NOMO-1 treated with dmso at 0.1 percent for 144 hours (cell line): ENCODE measurements at regions not wholly inside any gene's neighbourhood (a gene's known extent, or its start where the extent isn't known, plus 50 kb on each side); places are given as distances from the start of the nearest gene placed in this dataset.

Experiments
- DNase-seq: peaks from one replicate; lab custom pipeline; 2025; ENCODE audit not compliant: unreplicated experiment; lab: John Stamatoyannopoulos, UW

DNA sequence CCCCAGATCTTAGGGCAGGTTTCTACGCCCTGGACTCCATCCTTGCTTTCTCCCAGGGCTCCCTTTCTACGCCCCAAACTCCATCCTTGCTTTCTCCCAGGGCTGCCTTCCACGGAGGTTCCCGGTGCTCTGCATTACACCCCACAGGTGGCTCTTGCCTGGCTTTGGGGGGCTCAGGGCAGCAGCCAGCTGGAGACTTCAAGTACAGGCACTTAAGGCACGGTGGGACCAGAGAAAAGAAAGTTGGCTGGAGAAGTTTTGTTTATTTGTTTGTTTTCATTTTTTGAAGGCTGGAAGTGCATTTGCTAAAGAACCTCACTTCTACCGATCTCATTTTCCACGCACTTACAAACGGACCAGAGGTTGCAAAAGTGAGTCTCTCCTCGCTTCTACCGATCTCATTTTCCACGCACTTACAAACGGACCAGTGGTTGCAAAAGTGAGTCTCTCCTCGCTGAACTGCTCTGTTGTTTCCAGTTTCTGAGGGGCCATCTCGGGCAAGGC, 103.8 kb upstream of the MED13L start:
- no peak for DNase-seq

- DNase-seq = no peak
Observed at GRCh38 chr12:116381744-116382685, 104.5 kb upstream of the MED13L start.

DNA sequence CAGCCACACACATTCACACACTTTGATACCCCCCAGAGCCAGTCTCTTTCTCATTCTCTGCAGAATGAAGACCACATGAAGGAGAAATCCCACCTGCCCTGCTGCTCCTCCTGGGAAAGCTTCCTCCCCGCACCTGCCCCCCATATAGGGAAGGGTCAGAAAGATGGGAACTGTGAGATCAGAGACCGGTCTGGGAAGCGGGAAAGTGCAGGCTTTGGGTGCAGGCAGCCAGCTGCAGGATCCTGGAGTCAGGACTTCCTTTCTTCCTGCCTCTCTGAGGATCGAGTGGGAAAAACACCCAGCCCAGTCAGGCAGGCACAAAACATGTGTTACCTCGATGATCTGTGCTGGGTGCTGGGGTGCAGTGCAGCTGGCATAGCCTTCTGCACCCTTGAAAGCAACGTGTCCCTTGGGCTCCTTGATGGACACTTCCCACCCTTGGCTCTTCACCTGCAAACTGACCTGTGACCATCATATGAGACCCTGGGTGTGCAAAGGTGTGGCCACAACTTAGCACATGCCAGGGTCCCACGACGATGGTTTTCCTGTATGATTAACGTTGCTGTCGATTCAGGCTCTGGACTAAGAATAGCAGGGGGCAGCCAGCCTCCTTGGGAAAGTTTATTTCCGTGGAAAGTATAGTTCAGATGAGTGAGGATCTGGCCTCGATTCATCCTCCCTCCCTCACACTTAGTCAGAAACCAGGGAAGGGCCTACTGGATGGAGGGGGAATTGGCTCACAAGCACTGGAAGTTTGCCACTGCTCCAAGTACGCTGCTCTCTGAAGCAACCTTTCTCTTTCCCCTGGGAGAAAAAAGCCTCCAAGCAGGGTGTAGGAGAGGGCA, 105.4 kb upstream of the MED13L start:
- DNase-seq = no peak

DNA sequence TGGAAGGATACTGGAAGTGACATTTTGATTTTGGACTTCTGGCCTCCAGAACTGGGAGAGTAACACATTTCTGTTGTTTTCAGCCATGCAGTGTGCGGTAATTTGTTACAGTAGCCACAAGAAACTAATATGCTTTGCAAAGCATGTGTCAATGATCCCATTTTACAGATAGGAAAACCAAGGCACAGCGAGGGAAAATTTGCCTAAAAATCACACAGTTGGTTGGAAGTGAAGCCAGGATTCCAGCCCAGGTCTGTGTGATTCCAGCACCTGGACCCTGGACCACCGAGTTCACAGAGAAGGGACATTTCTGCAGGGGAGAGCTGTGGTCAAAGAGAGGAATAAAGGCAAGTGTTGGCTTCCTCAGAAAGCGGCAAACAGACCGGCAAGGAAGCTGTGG, 106.7 kb upstream of the MED13L start:
- no peak for DNase-seq

- DNase-seq = peak; percentile 57
Observed at GRCh38 chr12:116384691-116385485, 107.4 kb upstream of the MED13L start.

GRCh38 chr12:116385486-116386217, 108.2 kb upstream of the MED13L start:
- DNase-seq = no peak

DNA sequence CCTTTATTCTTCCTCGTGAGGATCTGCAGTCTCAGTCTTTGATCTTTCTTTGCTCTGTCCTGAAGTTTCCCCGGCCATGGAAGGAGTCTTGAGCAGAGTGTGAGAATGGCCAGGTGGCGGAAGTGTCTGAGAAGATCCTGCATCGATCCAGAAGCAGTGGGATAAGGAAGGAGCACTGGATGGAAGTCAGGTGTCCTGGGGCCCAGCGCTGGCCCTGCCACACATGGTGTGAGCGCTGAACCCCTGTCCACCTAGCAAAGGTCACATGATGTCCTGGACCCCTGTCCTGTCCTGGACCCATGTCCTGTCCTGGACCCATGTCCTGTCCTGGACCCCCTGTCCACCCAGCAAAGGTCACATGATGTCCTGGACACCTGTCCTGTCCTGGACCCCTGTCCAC, 111.8 kb upstream of the MED13L start:
- DNase-seq = no peak

DNA sequence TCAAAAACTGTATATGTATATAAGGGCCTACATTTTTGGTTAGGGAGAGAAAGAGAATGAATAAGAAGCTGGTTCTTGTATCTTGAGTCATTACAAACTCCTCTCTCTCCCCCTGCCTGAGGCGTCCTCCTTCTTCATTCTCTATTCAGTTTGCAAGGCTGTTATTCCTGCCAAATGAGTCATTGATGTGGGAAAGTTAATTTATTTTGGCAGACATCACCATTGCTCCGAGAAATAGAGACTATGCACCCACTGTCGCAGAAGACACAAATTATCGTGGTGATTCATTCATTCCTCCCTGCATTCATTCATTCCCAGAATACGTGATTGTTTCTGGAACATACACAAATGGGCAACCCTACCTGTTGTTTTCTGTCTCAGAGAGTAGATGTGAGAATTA, 112.5 kb upstream of the MED13L start:
- DNase-seq = no peak

DNA sequence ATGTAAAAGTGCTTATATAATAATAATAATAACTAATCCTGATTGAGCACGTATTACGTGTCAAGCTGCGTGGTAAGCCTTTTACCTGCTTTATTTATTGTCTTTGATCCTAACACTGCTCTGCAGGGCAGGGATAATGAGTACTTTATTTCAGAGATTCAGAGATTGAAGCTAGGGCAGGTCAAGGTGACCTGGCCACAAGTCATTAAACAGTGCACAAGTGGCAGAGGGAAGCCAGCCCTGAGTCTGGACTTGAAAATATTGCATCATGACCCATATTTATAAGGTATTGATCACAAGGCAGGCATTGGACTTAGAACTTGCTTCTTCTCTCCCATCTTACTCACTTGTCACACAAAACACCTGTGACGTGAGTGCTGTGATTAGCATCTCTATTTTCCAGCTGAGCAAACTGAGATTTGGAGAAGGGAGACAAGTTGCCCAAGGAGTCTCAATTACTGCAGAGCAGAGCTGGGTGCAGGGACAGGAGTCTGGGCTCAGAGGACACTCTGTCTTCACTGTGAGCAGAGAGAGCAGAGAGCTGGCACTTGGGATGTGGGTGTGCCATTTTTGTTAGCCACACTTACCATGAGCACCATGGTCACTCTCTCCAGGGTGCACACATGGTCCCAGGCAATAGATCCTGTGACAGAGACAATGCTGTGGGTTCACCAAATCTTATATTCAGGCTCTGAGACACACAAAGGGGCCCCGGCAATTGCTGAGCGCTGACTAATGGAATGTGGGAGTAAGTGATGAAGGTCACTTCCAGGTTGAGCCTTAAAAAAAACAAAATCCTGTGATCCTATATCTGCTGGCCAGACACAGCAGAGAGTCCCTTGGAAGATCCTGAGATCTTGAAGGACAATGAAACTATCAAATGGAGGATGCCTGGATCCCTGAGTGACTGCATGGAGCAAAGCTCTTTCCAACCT, 113.2 kb upstream of the MED13L start:
- no peak for DNase-seq

GRCh38 chr12:116391501-116391900, 114.0 kb upstream of the MED13L start:
- DNase-seq = no peak

DNA sequence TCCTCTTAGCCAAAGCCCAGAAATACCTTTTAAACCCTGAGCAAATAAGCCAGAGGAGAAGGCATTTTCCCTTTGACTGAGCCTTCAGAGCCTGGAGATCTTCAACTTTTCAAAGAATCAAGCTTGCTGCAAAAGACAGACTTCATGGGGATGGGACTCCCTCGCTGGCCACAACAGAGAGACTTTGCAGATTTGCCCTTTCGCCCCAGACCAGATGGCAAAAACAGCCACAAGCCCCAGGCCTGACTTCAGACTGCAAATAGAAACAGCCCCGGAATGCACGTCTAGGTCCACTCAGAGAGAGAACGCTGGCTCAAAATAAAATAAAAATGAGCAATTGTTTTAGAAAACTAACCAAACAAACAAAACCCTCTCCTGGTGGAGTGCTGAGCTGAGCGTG, 114.6 kb upstream of the MED13L start:
- no peak for DNase-seq

DNA sequence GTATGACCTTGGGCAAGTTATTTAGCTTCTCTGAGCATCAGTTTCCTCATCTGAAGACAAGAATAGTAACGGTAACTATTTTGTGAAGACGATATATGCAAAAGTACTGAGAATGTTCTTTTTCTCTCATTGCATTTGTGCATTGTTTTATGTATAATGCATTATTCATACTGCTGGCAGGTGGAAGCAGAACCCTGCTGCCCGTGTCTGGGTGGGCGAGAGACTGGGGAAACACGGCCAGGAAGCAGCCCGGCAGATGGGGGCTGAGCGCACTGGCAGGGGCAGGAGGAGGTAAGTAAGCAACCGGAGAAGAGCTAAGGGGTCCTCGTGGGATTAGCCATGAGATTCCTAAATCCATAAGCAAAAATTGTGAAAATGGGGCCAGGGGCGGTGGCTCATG, 115.8 kb upstream of the MED13L start:
- DNase-seq = no peak

DNA sequence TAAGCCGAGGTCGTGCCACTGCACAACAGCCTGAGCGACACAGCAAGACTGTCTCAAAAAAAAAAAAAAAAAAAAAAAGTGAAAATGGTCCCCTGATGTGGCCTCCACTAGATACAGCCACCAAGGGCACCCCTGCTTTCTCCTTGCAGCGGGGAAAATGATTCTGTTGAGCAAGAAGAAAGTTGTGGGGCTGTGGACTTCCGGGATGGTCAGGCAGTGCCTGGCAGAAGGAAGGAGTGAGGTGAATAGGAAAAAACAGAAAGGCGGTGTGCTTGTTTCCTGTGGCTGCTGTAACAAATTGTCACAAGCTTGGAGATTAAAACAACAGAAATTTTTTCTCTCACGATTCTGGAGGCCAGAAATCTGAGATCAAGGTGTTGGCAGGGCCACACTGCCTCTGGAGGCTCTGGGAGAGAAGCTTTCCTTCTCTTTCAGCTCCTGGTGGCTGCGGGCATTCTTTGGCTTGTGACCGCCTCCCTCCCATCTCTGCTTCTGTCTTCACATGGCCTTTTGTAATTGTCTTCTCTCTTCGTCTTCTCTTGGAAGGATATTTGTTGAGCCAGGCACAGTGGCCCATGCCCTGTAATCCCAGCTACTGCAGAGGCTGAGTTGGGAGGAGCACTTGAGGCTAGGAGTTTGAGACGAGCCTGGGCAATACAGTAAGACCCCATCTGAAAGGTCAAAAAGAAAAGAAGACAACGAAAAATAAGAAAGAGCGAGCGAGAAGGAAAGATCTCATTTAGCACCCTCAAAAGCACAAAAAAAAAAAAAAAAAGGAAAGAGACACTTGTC, 116.6 kb upstream of the MED13L start:
- DNase-seq = peak; percentile 13

- DNase-seq = peak; percentile 1
Observed at GRCh38 chr12:116395396-116395795, 117.9 kb upstream of the MED13L start.

GRCh38 chr12:116397148-116397547, 119.7 kb upstream of the MED13L start:
- DNase-seq = no peak

DNA sequence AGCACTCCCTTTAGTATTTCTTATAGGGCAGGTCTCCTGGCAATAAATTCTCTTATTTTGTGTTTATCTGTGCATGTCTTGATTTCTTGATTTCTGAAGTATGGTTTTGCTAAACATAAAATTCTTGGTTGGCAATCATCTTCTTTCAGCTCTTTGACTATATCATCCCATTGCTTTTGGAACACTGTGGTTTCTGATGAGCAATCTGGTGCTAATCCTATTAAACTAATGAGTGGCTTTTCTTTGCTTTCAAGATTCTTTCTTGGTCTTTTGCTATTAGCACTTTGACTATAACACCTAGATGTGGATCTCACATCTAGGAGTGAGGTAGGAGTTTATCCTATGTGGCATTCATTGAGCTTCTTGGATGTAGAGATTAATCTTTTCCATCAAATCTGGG, 120.7 kb upstream of the MED13L start:
- no peak for DNase-seq

DNA sequence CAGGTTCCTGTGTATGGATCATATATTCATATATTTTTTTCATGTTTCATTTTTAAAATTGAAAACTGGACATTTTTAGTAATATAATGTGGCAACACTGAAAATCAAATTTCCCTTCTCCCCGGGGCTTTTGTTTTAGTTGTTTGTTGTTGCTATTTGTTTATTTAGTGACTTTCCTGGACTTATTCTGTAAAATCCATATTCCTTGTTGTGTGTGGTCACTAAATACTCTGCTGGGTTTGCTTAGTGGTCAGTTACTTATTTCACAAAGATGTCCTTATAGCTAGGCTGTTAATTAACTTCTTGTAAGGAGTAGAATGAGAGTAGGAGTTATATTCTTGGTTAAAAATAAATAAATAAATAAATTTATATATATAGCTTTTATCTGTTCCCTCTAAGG, 121.6 kb upstream of the MED13L start:
- no peak for DNase-seq

- DNase-seq = peak; percentile 59
Observed at GRCh38 chr12:116400636-116401372, 123.3 kb upstream of the MED13L start.
